ENCODE measurements at regions not wholly inside any gene's neighbourhood (a gene's known extent, or its start where the extent isn't known, plus 50 kb on each side); places are given as distances from the start of the nearest gene placed in this dataset.

DNA sequence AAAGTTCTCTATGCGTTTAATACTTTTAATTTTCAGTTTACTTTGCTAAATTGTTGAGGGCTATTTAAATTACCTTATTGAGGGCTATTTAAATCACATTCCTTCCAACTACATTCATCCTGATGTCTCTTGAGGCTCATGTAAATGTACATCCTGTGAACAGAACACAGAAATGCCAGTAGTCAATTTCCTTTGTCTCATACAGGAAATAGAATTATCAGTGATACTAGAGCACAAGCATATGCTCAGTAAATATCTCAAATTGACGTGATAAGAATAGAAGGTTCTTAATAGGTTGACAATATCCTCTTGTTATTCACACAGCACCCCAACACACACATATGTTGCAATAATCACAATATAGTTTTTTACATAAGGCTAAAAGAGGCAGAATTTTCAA, 449.0 kb downstream of the CYLC2 start:
- whole genome bisulfite sequencing, 5 donors = 50 to 64% (median 62%) methylated on average over 2 of the region's 2 CpGs
- no peak for DNase-seq
- Histone ChIP-seq H3K4me1 (no peaks in the 10 kb centered on the region), H3K36me3 (no peaks in the 10 kb centered on the region), H3K27ac (no peak overlapping the region), H3K27me3 (no peaks in the 10 kb centered on the region), H3K4me3 (no peak overlapping the region), H3K9me3 (peaks cover 0 to 4% (median 2%) of the 10 kb centered on the region in 4 donors)
- TF ChIP-seq, protein P1, sequence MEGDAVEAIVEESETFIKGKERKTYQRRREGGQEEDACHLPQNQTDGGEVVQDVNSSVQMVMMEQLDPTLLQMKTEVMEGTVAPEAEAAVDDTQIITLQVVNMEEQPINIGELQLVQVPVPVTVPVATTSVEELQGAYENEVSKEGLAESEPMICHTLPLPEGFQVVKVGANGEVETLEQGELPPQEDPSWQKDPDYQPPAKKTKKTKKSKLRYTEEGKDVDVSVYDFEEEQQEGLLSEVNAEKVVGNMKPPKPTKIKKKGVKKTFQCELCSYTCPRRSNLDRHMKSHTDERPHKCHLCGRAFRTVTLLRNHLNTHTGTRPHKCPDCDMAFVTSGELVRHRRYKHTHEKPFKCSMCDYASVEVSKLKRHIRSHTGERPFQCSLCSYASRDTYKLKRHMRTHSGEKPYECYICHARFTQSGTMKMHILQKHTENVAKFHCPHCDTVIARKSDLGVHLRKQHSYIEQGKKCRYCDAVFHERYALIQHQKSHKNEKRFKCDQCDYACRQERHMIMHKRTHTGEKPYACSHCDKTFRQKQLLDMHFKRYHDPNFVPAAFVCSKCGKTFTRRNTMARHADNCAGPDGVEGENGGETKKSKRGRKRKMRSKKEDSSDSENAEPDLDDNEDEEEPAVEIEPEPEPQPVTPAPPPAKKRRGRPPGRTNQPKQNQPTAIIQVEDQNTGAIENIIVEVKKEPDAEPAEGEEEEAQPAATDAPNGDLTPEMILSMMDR (IDR thresholded peaks at IDR 0.05) = no peak
- no peak for TF ChIP-seq EP300 (IDR thresholded peaks at IDR 0.05)
- TF ChIP-seq POLR2AphosphoS5 (IDR thresholded peaks at IDR 0.05) = no peak
- TF ChIP-seq POLR2A (IDR thresholded peaks at IDR 0.05) = no peak
- intact Hi-C loops (cut with DNase I; ENCODE audit: low total_unique reads) = no loop called here

DNA sequence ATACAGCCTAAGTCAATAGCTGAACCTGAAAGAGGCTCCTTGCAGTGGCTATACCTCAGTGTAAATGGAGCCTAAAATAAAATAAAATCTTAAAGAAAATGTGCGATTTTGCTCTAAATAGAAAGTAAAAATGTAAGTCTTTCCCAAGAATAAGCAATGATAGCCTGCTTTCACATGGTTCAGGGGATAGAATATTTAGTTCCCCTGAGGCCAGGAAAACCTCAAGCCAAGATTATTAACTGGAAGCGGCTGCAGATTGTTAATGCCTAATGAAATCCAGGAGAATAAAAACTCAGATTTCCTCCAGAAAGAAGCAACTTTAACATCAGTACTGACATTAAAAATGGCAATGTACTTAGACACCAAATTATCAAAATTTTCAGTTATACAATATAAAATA, 463.7 kb downstream of the CYLC2 start:
- Histone ChIP-seq H3K9me3 (peaks cover 0 to 3% (median 0%) of the 10 kb centered on the region in 4 donors), H3K27ac (no peak overlapping the region), H3K36me3 (no peaks in the 10 kb centered on the region), H3K27me3 (no peaks in the 10 kb centered on the region), H3K4me3 (no peak overlapping the region), H3K4me1 (no peaks in the 10 kb centered on the region)
- TF ChIP-seq, protein P1 (IDR thresholded peaks at IDR 0.05) = no peak
- no peak for TF ChIP-seq EP300 (IDR thresholded peaks at IDR 0.05)
- DNase-seq = no peak
- intact Hi-C loops (cut with DNase I; ENCODE audit: low total_unique reads) = no loop called here
- WGBS, 5 donors = 78 to 94% (median 90%) methylated on average over 2 of the region's 2 CpGs

DNA sequence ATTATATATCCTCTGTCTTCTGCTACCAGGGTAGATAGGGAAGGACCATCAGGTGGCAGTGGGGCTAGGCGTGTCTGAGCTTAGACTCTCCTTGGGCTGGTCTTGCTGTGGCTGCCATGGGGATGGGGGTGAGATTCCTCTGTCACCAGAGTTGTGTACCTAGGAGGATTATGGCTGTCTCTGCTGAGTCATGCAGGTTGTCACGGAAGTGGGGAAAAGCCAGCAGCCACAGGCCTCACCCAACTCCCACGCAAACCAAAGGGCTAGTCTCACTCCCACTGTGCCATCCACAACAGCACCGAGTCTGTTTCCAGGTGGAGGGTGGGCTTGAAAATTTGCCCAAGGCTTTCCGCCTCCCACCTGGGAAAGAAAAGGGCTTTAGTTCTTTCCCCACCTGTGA, 476.1 kb downstream of the CYLC2 start:
- TF ChIP-seq POLR2AphosphoS5 (IDR thresholded peaks at IDR 0.05) = no peak
- TF ChIP-seq, protein P1 (IDR thresholded peaks at IDR 0.05) = no peak
- no peak for TF ChIP-seq POLR2A (IDR thresholded peaks at IDR 0.05)
- no peak for TF ChIP-seq EP300 (IDR thresholded peaks at IDR 0.05)
- no peaks in the 10 kb centered on the region for H3K27me3 ChIP-seq
- H3K27ac ChIP-seq = no peak overlapping the region
- 81 to 90% (median 88%) methylated on average over 4 to 5 of the region's 5 CpGs for WGBS, 5 donors
- peaks cover 0 to 16% (median 7%) of the 10 kb centered on the region in 4 donors for H3K9me3 ChIP-seq
- H3K36me3 ChIP-seq = no peaks in the 10 kb centered on the region
- H3K4me3 ChIP-seq = no peak overlapping the region
- H3K4me1 ChIP-seq = no peaks in the 10 kb centered on the region
- intact Hi-C loops (cut with DNase I; ENCODE audit: low total_unique reads) = no loop called here
- DNase-seq = no peak

DNA sequence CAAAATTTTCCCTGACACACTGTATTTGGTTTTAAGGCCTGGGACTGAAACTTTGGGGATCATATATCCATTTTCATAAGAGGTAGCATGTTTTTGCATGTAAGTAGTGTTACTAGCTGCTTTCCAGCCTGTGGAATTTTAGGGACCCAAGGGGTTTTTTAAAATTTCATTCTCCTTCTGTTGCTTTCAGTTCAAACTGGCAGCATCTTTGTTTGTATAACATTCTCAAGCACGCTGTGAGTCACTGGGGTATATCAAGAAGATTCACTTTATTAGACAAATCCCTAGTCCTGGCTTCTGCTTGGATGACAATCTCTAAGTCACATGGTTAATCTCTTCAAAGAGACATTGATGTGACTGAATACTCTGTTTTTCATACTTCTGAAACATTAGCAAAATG, 479.0 kb downstream of the CYLC2 start:
- Histone ChIP-seq H3K4me3 (no peak overlapping the region), H3K27me3 (no peaks in the 10 kb centered on the region), H3K36me3 (no peaks in the 10 kb centered on the region), H3K9me3 (peaks cover 0 to 16% (median 7%) of the 10 kb centered on the region in 4 donors), H3K27ac (no peak overlapping the region), H3K4me1 (no peaks in the 10 kb centered on the region)
- TF ChIP-seq, protein P1 (IDR thresholded peaks at IDR 0.05) = no peak
- TF ChIP-seq POLR2A (IDR thresholded peaks at IDR 0.05) (no peak), EP300 (IDR thresholded peaks at IDR 0.05) (no peak), POLR2AphosphoS5 (IDR thresholded peaks at IDR 0.05) (no peak)
- intact Hi-C loops (cut with DNase I; ENCODE audit: low total_unique reads) = no loop called here
- no peak for DNase-seq
- WGBS, 5 donors = 70 to 97% (median 85%) methylated on average over 1 of the region's 1 CpG

All from stomach (tissue), 8 donors.